Putamen (tissue), 1 donor: ENCODE measurements at regions not wholly inside any gene's neighbourhood (a gene's known extent, or its start where the extent isn't known, plus 50 kb on each side); places are given as distances from the start of the nearest gene placed in this dataset.

Experiments
- DNase-seq: peaks from one replicate; pipeline ENCODE4 v3.0.0-alpha.2; 2016; ENCODE audit warnings: low spot score

GRCh38 chr4:23333946-23334878 lies 555.6 kb downstream of the PPARGC1A start:
- peak; percentile 80 for DNase-seq

GRCh38 chr4:23333556-23333945 lies 556.3 kb downstream of the PPARGC1A start:
- DNase-seq = no peak

GRCh38 chr4:23332313-23332712 lies 557.5 kb downstream of the PPARGC1A start:
- DNase-seq = peak; percentile 53

- no peak for DNase-seq
These were observed 562.7 kb downstream of the PPARGC1A start for GRCh38 chr4:23327120-23327519.

- no peak for DNase-seq
These were observed 565.7 kb downstream of the PPARGC1A start for GRCh38 chr4:23324021-23324690.

- no peak for DNase-seq
These were observed 566.4 kb downstream of the PPARGC1A start for GRCh38 chr4:23323436-23323835.

- no peak for DNase-seq
These were observed 567.1 kb downstream of the PPARGC1A start for GRCh38 chr4:23322732-23323131.

GRCh38 chr4:23320931-23321587 lies 568.8 kb downstream of the PPARGC1A start:
- no peak for DNase-seq

- DNase-seq = no peak
These were observed 577.2 kb downstream of the PPARGC1A start for GRCh38 chr4:23312686-23313085.

GRCh38 chr4:23311983-23312382 lies 577.9 kb downstream of the PPARGC1A start:
- DNase-seq = no peak

- DNase-seq = no peak
These were observed 584.8 kb downstream of the PPARGC1A start for GRCh38 chr4:23305026-23305425.

GRCh38 chr4:23298371-23298770 lies 591.5 kb downstream of the PPARGC1A start:
- no peak for DNase-seq

- no peak for DNase-seq
These were observed 592.5 kb downstream of the PPARGC1A start for GRCh38 chr4:23297327-23297726.

GRCh38 chr4:23291139-23291538 lies 598.4 kb downstream of the GBA3 start:
- no peak for DNase-seq

GRCh38 chr4:23290656-23291055 lies 597.9 kb downstream of the GBA3 start:
- DNase-seq = no peak

GRCh38 chr4:23279377-23279986 lies 586.7 kb downstream of the GBA3 start:
- no peak for DNase-seq

- DNase-seq = no peak
These were observed 586.1 kb downstream of the GBA3 start for GRCh38 chr4:23278845-23279244.

- no peak for DNase-seq
These were observed 583.3 kb downstream of the GBA3 start for GRCh38 chr4:23276076-23276475.

- DNase-seq = no peak
These were observed 576.8 kb downstream of the GBA3 start for GRCh38 chr4:23269566-23269965.

GRCh38 chr4:23268072-23268771 lies 575.5 kb downstream of the GBA3 start:
- no peak for DNase-seq

GRCh38 chr4:23266401-23266800 lies 573.7 kb downstream of the GBA3 start:
- DNase-seq = no peak

- no peak for DNase-seq
These were observed 567.8 kb downstream of the GBA3 start for GRCh38 chr4:23260511-23260910.
